HG03378 (cell line): ENCODE measurements at regions not wholly inside any gene's neighbourhood (a gene's known extent, or its start where the extent isn't known, plus 50 kb on each side); places are given as distances from the start of the nearest gene placed in this dataset.
"Not testable (repeated sequence)": the region's sequence is repeated elsewhere in the genome, so short reads cannot be mapped to it uniquely, and the experiment has no call there.

Experiments used
- ATAC-seq: cut with Tn5 transposase; IDR thresholded peaks from one replicate; pipeline ENCODE4 v1.9.1; 2021; ENCODE audit warnings: mild to moderate bottlenecking, moderate library complexity; ENCODE audit not compliant: unreplicated experiment

GRCh38 chr5:110221036-110221435 is 505.4 kb downstream of the TMEM232 start:
- no peak for ATAC-seq

GRCh38 chr5:110224050-110224449 is 502.4 kb downstream of the TMEM232 start:
- no peak for ATAC-seq

- ATAC-seq: no peak
Observed at GRCh38 chr5:110225949-110226348, 500.5 kb downstream of the TMEM232 start.

- no peak for ATAC-seq
Observed at GRCh38 chr5:110239786-110240185, 486.7 kb downstream of the TMEM232 start.

- no peak for ATAC-seq
Observed at GRCh38 chr5:110242950-110243349, 483.5 kb downstream of the TMEM232 start.

GRCh38 chr5:110248921-110249320 is 477.6 kb downstream of the TMEM232 start:
- no peak for ATAC-seq

GRCh38 chr5:110250355-110250754 is 476.1 kb downstream of the TMEM232 start:
- ATAC-seq: no peak

- no peak for ATAC-seq
Observed at GRCh38 chr5:110250755-110251154, 475.7 kb downstream of the TMEM232 start.

- ATAC-seq: no peak
Observed at GRCh38 chr5:110251366-110251765, 475.1 kb downstream of the TMEM232 start.

GRCh38 chr5:110255194-110255593 is 471.3 kb downstream of the TMEM232 start:
- ATAC-seq: no peak

- ATAC-seq: no peak
Observed at GRCh38 chr5:110256298-110256697, 470.2 kb downstream of the TMEM232 start.

- no peak for ATAC-seq
Observed at GRCh38 chr5:110257971-110258370, 468.5 kb downstream of the TMEM232 start.

GRCh38 chr5:110258460-110259216 is 467.8 kb downstream of the TMEM232 start:
- ATAC-seq: no peak

GRCh38 chr5:110262749-110263148 is 463.7 kb downstream of the TMEM232 start:
- ATAC-seq: no peak

GRCh38 chr5:110264661-110265060 is 461.8 kb downstream of the TMEM232 start:
- ATAC-seq: no peak

- ATAC-seq: no peak
Observed at GRCh38 chr5:110265162-110265561, 461.3 kb downstream of the TMEM232 start.

GRCh38 chr5:110267714-110268113 is 458.8 kb downstream of the TMEM232 start:
- no peak for ATAC-seq

- ATAC-seq: no peak
Observed at GRCh38 chr5:110268283-110268682, 458.2 kb downstream of the TMEM232 start.

- no peak for ATAC-seq
Observed at GRCh38 chr5:110268985-110269384, 457.5 kb downstream of the TMEM232 start.

GRCh38 chr5:110269478-110270142 is 456.9 kb downstream of the TMEM232 start:
- ATAC-seq: no peak

- ATAC-seq: no peak
Observed at GRCh38 chr5:110275878-110276277, 450.6 kb downstream of the TMEM232 start.

GRCh38 chr5:110278449-110278848 is 448.0 kb downstream of the TMEM232 start:
- ATAC-seq: not testable (repeated sequence)
